Posterior cingulate gyrus (tissue), 11 donors: ENCODE measurements at regions not wholly inside any gene's neighbourhood (a gene's known extent, or its start where the extent isn't known, plus 50 kb on each side); places are given as distances from the start of the nearest gene placed in this dataset.

Experiments
- DNase-seq, 10 donors: peaks; one replicate each; pipeline versions ENCODE4 v3.0.0 to v3.0.0-alpha.2; 2020 to 2021; ENCODE audit warnings: mixed read lengths in 3 of 10
- intact Hi-C: fragments of 100-400 bp; cut with DNase I; formaldehyde crosslinking; loops from one replicate; pipeline ENCODE4 v1.15.1; 2023

GRCh38 chr2:146221826-146222225 lies 1623.0 kb upstream of the ACVR2A start:
- no peak for DNase-seq
- intact Hi-C loops = no loop called here

GRCh38 chr2:146220957-146221356 lies 1623.9 kb upstream of the ACVR2A start:
- intact Hi-C loops = no loop called here
- no peak for DNase-seq

GRCh38 chr2:146214394-146214929 lies 1630.4 kb upstream of the ACVR2A start:
- intact Hi-C loops = no loop called here
- no peak for DNase-seq

- no peak for DNase-seq
- intact Hi-C loops = no loop called here
These were observed 1631.2 kb upstream of the ACVR2A start for GRCh38 chr2:146213674-146214073.

- DNase-seq = no peak
- intact Hi-C loops = no loop called here
These were observed 1632.2 kb upstream of the ACVR2A start for GRCh38 chr2:146212602-146213001.

GRCh38 chr2:146209842-146210275 lies 1635.0 kb upstream of the ACVR2A start:
- intact Hi-C loops = no loop called here
- no peak for DNase-seq

GRCh38 chr2:146207901-146208300 lies 1636.9 kb upstream of the ACVR2A start:
- intact Hi-C loops = no loop called here
- DNase-seq = no peak

- no peak for DNase-seq
- intact Hi-C loops = no loop called here
These were observed 1637.4 kb upstream of the ACVR2A start for GRCh38 chr2:146207417-146207816.

GRCh38 chr2:146203064-146203624 lies 1641.7 kb upstream of the ACVR2A start:
- intact Hi-C loops = no loop called here
- no peak for DNase-seq

- DNase-seq = no peak
- intact Hi-C loops = no loop called here
These were observed 1651.2 kb upstream of the ACVR2A start for GRCh38 chr2:146193619-146194018.

GRCh38 chr2:146189541-146189940 lies 1655.3 kb upstream of the ACVR2A start:
- intact Hi-C loops = loop anchor here (5.0 kb wide), 1 partner anchor 512 kb away; no protein-coding TSS in a partner anchor
- no peak for DNase-seq

- intact Hi-C loops = no loop called here
- no peak for DNase-seq
These were observed 1654.0 kb upstream of the ZEB2 start for GRCh38 chr2:146173934-146174333.

GRCh38 chr2:146161256-146161882 lies 1641.5 kb upstream of the ZEB2 start:
- no peak for DNase-seq
- intact Hi-C loops = no loop called here

- intact Hi-C loops = no loop called here
- DNase-seq = no peak
These were observed 1638.3 kb upstream of the ZEB2 start for GRCh38 chr2:146158072-146158674.

- no peak for DNase-seq
- intact Hi-C loops = no loop called here
These were observed 1627.6 kb upstream of the ZEB2 start for GRCh38 chr2:146147448-146148012.

GRCh38 chr2:146143971-146144370 lies 1624.1 kb upstream of the ZEB2 start:
- intact Hi-C loops = no loop called here

GRCh38 chr2:146138820-146139219 lies 1618.9 kb upstream of the ZEB2 start:
- intact Hi-C loops = no loop called here
- no peak for DNase-seq

More at GRCh38 chr2:146143971-146144370, 1624.1 kb upstream of the ZEB2 start:
- no peak for DNase-seq

GRCh38 chr2:146135245-146135644 lies 1615.3 kb upstream of the ZEB2 start:
- intact Hi-C loops = no loop called here
- no peak for DNase-seq

GRCh38 chr2:146131785-146132184 lies 1611.9 kb upstream of the ZEB2 start:
- no peak for DNase-seq
- intact Hi-C loops = no loop called here

- DNase-seq = no peak
- intact Hi-C loops = no loop called here
These were observed 1611.1 kb upstream of the ZEB2 start for GRCh38 chr2:146131048-146131447.

GRCh38 chr2:146130290-146130689 lies 1610.4 kb upstream of the ZEB2 start:
- intact Hi-C loops = no loop called here

GRCh38 chr2:146129231-146129630 lies 1609.3 kb upstream of the ZEB2 start:
- intact Hi-C loops = no loop called here
- DNase-seq = no peak

More at GRCh38 chr2:146130290-146130689, 1610.4 kb upstream of the ZEB2 start:
- DNase-seq = no peak
